ENCODE measurements at regions not wholly inside any gene's neighbourhood (a gene's known extent, or its start where the extent isn't known, plus 50 kb on each side); places are given as distances from the start of the nearest gene placed in this dataset.

GRCh38 chr12:131368668-131369071 lies 342.2 kb upstream of the SFSWAP start:
- TF ChIP-seq PAX5 (IDR thresholded peaks at IDR 0.05; ENCODE audit: insufficient read depth, low read length, severe bottlenecking) (no peak), POLR2A (IDR thresholded peaks at IDR 0.05; ENCODE audit: low read depth, low read length) (no peak), TAF1 (IDR thresholded peaks at IDR 0.05; ENCODE audit: low read depth, low read length) (no peak), POLR2AphosphoS5 (IDR thresholded peaks at IDR 0.05; ENCODE audit: low read depth, low read length) (no peak), POU2F2 (IDR thresholded peaks at IDR 0.05; ENCODE audit: low read depth, low read length) (no peak), SPI1 (IDR thresholded peaks at IDR 0.05; ENCODE audit: low read depth, low read length) (no peak)

Data from GM12891 (cell line).